Spleen (tissue), 7 donors: ENCODE measurements at regions not wholly inside any gene's neighbourhood (a gene's known extent, or its start where the extent isn't known, plus 50 kb on each side); places are given as distances from the start of the nearest gene placed in this dataset.

Experiments
- CTCF ChIP-seq, 11 experiments: fragments of 200-600 bp in 7 of 11; fragments of 450-650 bp in 4 of 11; sonication (generic) in 4 of 11; IDR thresholded peaks in 8 of 11; conservative IDR thresholded peaks in 3 of 11; 1 replicate in 7 of 11; 2 replicates in 4 of 11; pipeline versions ENCODE4 v1.4.0 to v1.8.0; 2016 to 2021; ENCODE audit warnings: antibody characterized with exemption in 11 of 11, inconsistent platforms in 4 of 11, mild to moderate bottlenecking in 1 of 11
- POLR2A ChIP-seq, 3 donors: fragments of 450-650 bp; IDR thresholded peaks; one replicate each; pipeline ENCODE4 v1.5.1; 2017; ENCODE audit warnings: antibody characterized with exemption in 3 of 3, mild to moderate bottlenecking in 1 of 3
- POLR2AphosphoS5 ChIP-seq, 3 donors: sonication (generic); formaldehyde crosslinking; IDR thresholded peaks; one replicate each; pipeline ENCODE4 v1.5.1; 2017; ENCODE audit warnings: antibody characterized with exemption in 3 of 3
- donor health status: DM: no; HTN: no; CAD: no; lungs with moderate emphysema.
- donor health status: DM: no; HTN: no; CAD: no.
- donor health status: DM: no; HTN: no; CAD: no.

DNA sequence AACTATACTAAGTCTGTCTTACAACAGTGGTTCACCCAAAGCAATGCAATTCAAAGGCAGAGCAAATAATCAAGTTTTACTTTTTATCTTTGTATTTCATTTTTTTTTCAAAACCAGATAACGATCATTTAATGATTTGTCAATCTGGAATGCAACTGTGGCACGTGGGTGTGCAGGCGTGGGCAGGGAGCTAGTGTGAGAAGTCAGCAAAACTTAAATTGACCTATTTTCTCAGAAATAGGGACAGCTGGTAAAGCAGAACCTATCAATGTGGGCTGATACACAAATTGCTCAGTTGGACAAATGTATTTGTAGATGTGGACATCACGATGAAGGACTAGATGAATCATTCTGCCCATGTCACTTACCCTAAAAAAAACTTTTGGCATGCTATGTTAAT lies 105.6 kb downstream of the CBLL2 start:
- TF ChIP-seq CTCF (IDR thresholded peaks at IDR 0.05 in 8 of 11, conservative IDR thresholded peaks at IDR 0.05 in 3 of 11) (no peak), POLR2A (IDR thresholded peaks at IDR 0.05) (no peak), POLR2AphosphoS5 (IDR thresholded peaks at IDR 0.05) (no peak)
